MM.1S (cell line): ENCODE measurements at regions not wholly inside any gene's neighbourhood (a gene's known extent, or its start where the extent isn't known, plus 50 kb on each side); places are given as distances from the start of the nearest gene placed in this dataset.

Experiments used
- DNase-seq: peaks from one replicate; pipeline ENCODE4 v3.0.0-alpha.2; 2015
- H2AFZ ChIP-seq: fragments of 300-600 bp; sonication (generic); 2 replicates; pipeline ENCODE4 v1.6.0; 2016; ENCODE audit warnings: antibody characterized with exemption, low read length
- H3F3A ChIP-seq: fragments of 300-600 bp; sonication (generic); 2 replicates; pipeline ENCODE4 v1.6.1; 2016; ENCODE audit warnings: mild to moderate bottlenecking, antibody characterized with exemption, low read length, moderate library complexity, mixed read lengths; ENCODE audit not compliant: insufficient read depth
- H3K27ac ChIP-seq: fragments of 300-600 bp; sonication (generic); 2 replicates; pipeline ENCODE4 v1.5.1; 2016; ENCODE audit warnings: mild to moderate bottlenecking, low read length
- H3K27me3 ChIP-seq: fragments of 300-600 bp; sonication (generic); replicated peaks from 2 replicates; pipeline ENCODE4 v1.6.0; 2016; ENCODE audit warnings: low read length; ENCODE audit not compliant: insufficient read depth
- H3K36me3 ChIP-seq: fragments of 300-600 bp; sonication (generic); replicated peaks from 2 replicates; pipeline ENCODE4 v1.6.1; 2016; ENCODE audit warnings: mild to moderate bottlenecking, low read length, mixed read lengths; ENCODE audit not compliant: insufficient read depth
- H3K4me1 ChIP-seq: fragments of 300-600 bp; sonication (generic); 2 replicates; pipeline ENCODE4 v1.6.1; 2016; ENCODE audit warnings: low read length, mixed read lengths
- H3K4me2 ChIP-seq: fragments of 300-600 bp; sonication (generic); 2 replicates; pipeline ENCODE4 v1.6.0; 2016; ENCODE audit warnings: low read depth, low read length
- H3K4me3 ChIP-seq: fragments of 300-600 bp; sonication (generic); 2 replicates; pipeline ENCODE4 v1.5.1; 2016; ENCODE audit warnings: low read length, mixed read lengths
- H3K79me2 ChIP-seq: fragments of 300-600 bp; sonication (generic); 2 replicates; pipeline ENCODE4 v1.6.1; 2016; ENCODE audit warnings: mixed run types, low read length, mixed read lengths
- H3K9ac ChIP-seq: fragments of 300-600 bp; sonication (generic); 2 replicates; pipeline ENCODE4 v1.6.1; 2016; ENCODE audit warnings: low read length, mixed read lengths
- H3K9me2 ChIP-seq: fragments of 300-600 bp; sonication (generic); replicated peaks from 2 replicates; pipeline ENCODE4 v1.6.1; 2016; ENCODE audit warnings: mild to moderate bottlenecking, low read length, mixed read lengths; ENCODE audit not compliant: insufficient read depth
- H3K9me3 ChIP-seq: fragments of 300-600 bp; sonication (generic); replicated peaks from 2 replicates; pipeline ENCODE4 v1.6.1; 2016; ENCODE audit warnings: mild to moderate bottlenecking, low read length, mixed read lengths; ENCODE audit not compliant: insufficient read depth
- H4K20me1 ChIP-seq: fragments of 300-600 bp; sonication (generic); 2 replicates; pipeline ENCODE4 v1.6.1; 2016; ENCODE audit warnings: mild to moderate bottlenecking, low read length, moderate library complexity, mixed read lengths; ENCODE audit not compliant: insufficient read depth
- CTCF ChIP-seq: fragments of 300-600 bp; sonication (generic); IDR thresholded peaks from 2 replicates; pipeline ENCODE4 v1.5.1; 2016; ENCODE audit warnings: antibody characterized with exemption, low read length, mixed read lengths
- EZH2 ChIP-seq: fragments of 300-600 bp; sonication (generic); optimal IDR thresholded peaks from 2 replicates; pipeline ENCODE3; 2017; ENCODE audit warnings: low read depth, mild to moderate bottlenecking, antibody characterized with exemption, low read length, mixed read lengths
- EZH2phosphoT487 ChIP-seq: fragments of 300-600 bp; sonication (generic); IDR thresholded peaks from 2 replicates; pipeline ENCODE4 v1.6.1; 2018; ENCODE audit warnings: antibody characterized with exemption, low read length

- Histone ChIP-seq H3K9me2 (no peaks in the 10 kb centered on the region), H3K9me3 (no peaks in the 10 kb centered on the region), H3K4me2 (no peak overlapping the region), H3K4me3 (no peak overlapping the region), H3K27me3 (no peaks in the 10 kb centered on the region), H3K4me1 (no peaks in the 10 kb centered on the region), H3K36me3 (no peaks in the 10 kb centered on the region), H3K9ac (no peak overlapping the region), H3F3A (no peaks in the 10 kb centered on the region), H3K27ac (no peak overlapping the region), H3K79me2 (no peaks in the 10 kb centered on the region), H2AFZ (no peak overlapping the region), H4K20me1 (no peaks in the 10 kb centered on the region)
- TF ChIP-seq CTCF: no peak
- TF ChIP-seq EZH2phosphoT487: no peak
- TF ChIP-seq EZH2: no peak
- no peak for DNase-seq
Measured at GRCh38 chr12:127899971-127900370, 367.0 kb upstream of the TMEM132C start.

- no peak for DNase-seq
- no peaks in the 10 kb centered on the region for H4K20me1 ChIP-seq
- no peaks in the 10 kb centered on the region for H3K79me2 ChIP-seq
- H3K9me3 ChIP-seq: no peaks in the 10 kb centered on the region
- no peak overlapping the region for H3K9ac ChIP-seq
- H2AFZ ChIP-seq: no peak overlapping the region
- H3K4me2 ChIP-seq: no peak overlapping the region
- no peaks in the 10 kb centered on the region for H3K4me1 ChIP-seq
- no peaks in the 10 kb centered on the region for H3K9me2 ChIP-seq
- H3K4me3 ChIP-seq: no peak overlapping the region
- no peaks in the 10 kb centered on the region for H3K27me3 ChIP-seq
- H3K27ac ChIP-seq: no peak overlapping the region
- H3F3A ChIP-seq: no peaks in the 10 kb centered on the region
- no peak for TF ChIP-seq EZH2
- no peak for TF ChIP-seq CTCF
- TF ChIP-seq EZH2phosphoT487: no peak
- H3K36me3 ChIP-seq: no peaks in the 10 kb centered on the region
Measured at GRCh38 chr12:127900386-127900785, 366.6 kb upstream of the TMEM132C start.

- H3K9me2 ChIP-seq: no peaks in the 10 kb centered on the region
- no peaks in the 10 kb centered on the region for H3F3A ChIP-seq
- H3K9me3 ChIP-seq: no peaks in the 10 kb centered on the region
- no peak overlapping the region for H3K4me2 ChIP-seq
- H3K27me3 ChIP-seq: no peaks in the 10 kb centered on the region
- no peaks in the 10 kb centered on the region for H3K36me3 ChIP-seq
- H4K20me1 ChIP-seq: no peaks in the 10 kb centered on the region
- no peaks in the 10 kb centered on the region for H3K4me1 ChIP-seq
- no peaks in the 10 kb centered on the region for H3K79me2 ChIP-seq
- H3K9ac ChIP-seq: no peak overlapping the region
- H2AFZ ChIP-seq: no peak overlapping the region
- no peak overlapping the region for H3K27ac ChIP-seq
- TF ChIP-seq EZH2 (no peak), EZH2phosphoT487 (no peak), CTCF (no peak)
- H3K4me3 ChIP-seq: no peak overlapping the region
- DNase-seq: no peak
Measured at GRCh38 chr12:127903146-127903545, 363.8 kb upstream of the TMEM132C start.
